SU-DHL-6 (cell line): ENCODE measurements at regions not wholly inside any gene's neighbourhood (a gene's known extent, or its start where the extent isn't known, plus 50 kb on each side); places are given as distances from the start of the nearest gene placed in this dataset.

Experiments used
- H2AFZ ChIP-seq: fragments of 200-600 bp; sonication (generic); 2 replicates; pipeline ENCODE4 v1.6.1; 2014; ENCODE audit warnings: low read depth, mild to moderate bottlenecking, moderate library complexity, mixed read lengths, antibody characterized with exemption, low read length; ENCODE audit not compliant: severe bottlenecking
- H3F3A ChIP-seq: fragments of 200-600 bp; shearing (Covaris generic); 2 replicates; pipeline ENCODE4 v1.6.0; 2016; ENCODE audit warnings: antibody characterized with exemption, mild to moderate bottlenecking; ENCODE audit not compliant: insufficient read depth
- H3K27ac ChIP-seq: fragments of 200-600 bp; sonication (generic); 2 replicates; pipeline ENCODE4 v1.5.1; 2016; ENCODE audit warnings: low read depth, mild to moderate bottlenecking, low read length, moderate library complexity, mixed read lengths
- H3K27me3 ChIP-seq: fragments of 200-600 bp; sonication (generic), shearing (Covaris generic); 2 replicates; pipeline ENCODE4 v1.6.0; 2014; ENCODE audit warnings: mild to moderate bottlenecking, low read length
- H3K36me3 ChIP-seq: fragments of 200-600 bp; sonication (generic); 2 replicates; pipeline ENCODE4 v1.6.1; 2014; ENCODE audit warnings: mild to moderate bottlenecking, low read length, mixed read lengths
- H3K4me2 ChIP-seq: fragments of 300-600, 200-600 bp; shearing (Covaris generic), sonication (generic); 2 replicates; pipeline ENCODE4 v1.6.0; 2014; ENCODE audit warnings: low read length, low read depth, mild to moderate bottlenecking; ENCODE audit not compliant: poor library complexity, severe bottlenecking
- H3K4me3 ChIP-seq: fragments of 200-600 bp; sonication (generic); 2 replicates; pipeline ENCODE4 v1.5.1; 2014; ENCODE audit warnings: antibody characterized with exemption, low read length, mild to moderate bottlenecking, mixed read lengths; ENCODE audit not compliant: insufficient read depth, poor library complexity, severe bottlenecking
- H3K79me2 ChIP-seq: fragments of 200-600 bp; sonication (generic); 2 replicates; pipeline ENCODE4 v1.6.1; 2014; ENCODE audit warnings: mild to moderate bottlenecking, low read length, moderate library complexity; ENCODE audit not compliant: insufficient read depth
- H3K9ac ChIP-seq: fragments of 200-600 bp; sonication (generic); 2 replicates; pipeline ENCODE4 v1.7.0; 2014; ENCODE audit warnings: mild to moderate bottlenecking, low read length
- H3K9me2 ChIP-seq: fragments of 200-600 bp; sonication (generic); replicated peaks from 2 replicates; pipeline ENCODE4 v1.6.1; 2014; ENCODE audit warnings: low read length; ENCODE audit not compliant: insufficient read depth
- H3K9me3 ChIP-seq: fragments of 200-600 bp; sonication (generic); 2 replicates; pipeline ENCODE4 v1.6.1; 2014; ENCODE audit warnings: low read length, mixed read lengths; ENCODE audit not compliant: insufficient read depth
- H4K20me1 ChIP-seq: fragments of 200-600 bp; sonication (generic); 2 replicates; pipeline ENCODE4 v1.6.1; 2014; ENCODE audit warnings: low read depth, mild to moderate bottlenecking, antibody characterized with exemption, low read length, moderate library complexity, mixed read lengths
- EZH2phosphoT487 ChIP-seq: fragments of 200-600 bp; sonication (generic), shearing (Covaris generic); conservative IDR thresholded peaks from 2 replicates; pipeline ENCODE4 v1.6.1; 2018; ENCODE audit warnings: mild to moderate bottlenecking, antibody characterized with exemption, low read length, moderate library complexity, mixed read lengths
- TF ChIP-seq, protein P1 (sequence below): fragments of 200-600 bp; sonication (generic); IDR thresholded peaks from one replicate; pipeline ENCODE4 v1.5.1; 2017; ENCODE audit warnings: antibody characterized with exemption, mild to moderate bottlenecking, low read length, moderate library complexity; ENCODE audit not compliant: insufficient read depth, poor library complexity, severe bottlenecking

DNA sequence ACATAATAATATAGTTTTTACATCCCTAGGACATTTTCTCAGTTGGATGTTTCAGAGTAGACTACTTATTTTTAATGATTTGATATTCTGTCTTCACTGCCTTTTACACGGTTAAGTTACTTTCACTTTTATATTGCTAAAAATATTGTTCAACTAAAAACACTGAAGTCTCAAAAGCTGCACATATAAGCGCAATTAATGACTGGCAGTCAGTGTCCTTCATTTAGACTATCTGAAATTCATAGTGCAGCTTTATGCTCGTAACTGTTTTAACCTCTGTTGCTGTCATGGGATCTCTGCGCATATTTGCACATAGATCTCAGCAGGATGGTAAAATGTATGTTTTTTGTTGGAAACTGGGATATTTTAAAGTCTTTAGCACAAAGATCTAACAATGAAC lies 864.3 kb downstream of the SLITRK6 start:
- H3K9me2 ChIP-seq, result no peaks in the 10 kb centered on the region
- no peaks in the 10 kb centered on the region for H3K36me3 ChIP-seq
- no peak overlapping the region for H3K9ac ChIP-seq
- no peak overlapping the region for H3K27ac ChIP-seq
- H3K9me3 ChIP-seq, result no peaks in the 10 kb centered on the region
- TF ChIP-seq, protein P1, sequence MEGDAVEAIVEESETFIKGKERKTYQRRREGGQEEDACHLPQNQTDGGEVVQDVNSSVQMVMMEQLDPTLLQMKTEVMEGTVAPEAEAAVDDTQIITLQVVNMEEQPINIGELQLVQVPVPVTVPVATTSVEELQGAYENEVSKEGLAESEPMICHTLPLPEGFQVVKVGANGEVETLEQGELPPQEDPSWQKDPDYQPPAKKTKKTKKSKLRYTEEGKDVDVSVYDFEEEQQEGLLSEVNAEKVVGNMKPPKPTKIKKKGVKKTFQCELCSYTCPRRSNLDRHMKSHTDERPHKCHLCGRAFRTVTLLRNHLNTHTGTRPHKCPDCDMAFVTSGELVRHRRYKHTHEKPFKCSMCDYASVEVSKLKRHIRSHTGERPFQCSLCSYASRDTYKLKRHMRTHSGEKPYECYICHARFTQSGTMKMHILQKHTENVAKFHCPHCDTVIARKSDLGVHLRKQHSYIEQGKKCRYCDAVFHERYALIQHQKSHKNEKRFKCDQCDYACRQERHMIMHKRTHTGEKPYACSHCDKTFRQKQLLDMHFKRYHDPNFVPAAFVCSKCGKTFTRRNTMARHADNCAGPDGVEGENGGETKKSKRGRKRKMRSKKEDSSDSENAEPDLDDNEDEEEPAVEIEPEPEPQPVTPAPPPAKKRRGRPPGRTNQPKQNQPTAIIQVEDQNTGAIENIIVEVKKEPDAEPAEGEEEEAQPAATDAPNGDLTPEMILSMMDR, result no peak
- TF ChIP-seq EZH2phosphoT487, result no peak
- peak overlapping the region; percentile 39 for H2AFZ ChIP-seq
- H4K20me1 ChIP-seq, result no peaks in the 10 kb centered on the region
- H3K27me3 ChIP-seq, result no peaks in the 10 kb centered on the region
- H3K79me2 ChIP-seq, result no peaks in the 10 kb centered on the region
- H3F3A ChIP-seq, result no peaks in the 10 kb centered on the region
- H3K4me3 ChIP-seq, result peak overlapping the region; percentile 28
- H3K4me2 ChIP-seq, result peak overlapping the region; percentile 42

DNA sequence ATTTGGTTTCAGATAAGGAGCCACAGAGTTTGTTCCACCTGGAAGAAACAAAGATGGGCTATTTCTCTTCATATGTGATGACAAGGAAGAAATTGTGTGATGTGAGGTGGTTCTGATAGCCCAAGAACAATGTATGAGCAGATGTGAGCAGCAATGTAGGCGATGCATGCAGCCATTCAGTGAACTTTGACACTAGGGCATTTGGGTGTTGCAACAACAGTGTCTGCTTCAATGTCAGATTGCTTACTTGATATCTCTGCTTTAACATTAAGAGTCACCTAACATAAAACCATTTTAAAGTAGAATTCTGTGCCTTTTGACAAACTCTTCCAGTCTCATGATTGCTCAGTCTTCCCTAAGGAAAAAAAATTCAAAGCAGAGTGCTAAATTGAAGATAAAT lies 865.4 kb downstream of the SLITRK6 start:
- H3K27me3 ChIP-seq, result no peaks in the 10 kb centered on the region
- no peak overlapping the region for H3K9ac ChIP-seq
- no peak overlapping the region for H2AFZ ChIP-seq
- no peaks in the 10 kb centered on the region for H3K9me3 ChIP-seq
- no peak overlapping the region for H3K4me3 ChIP-seq
- H3K27ac ChIP-seq, result no peak overlapping the region
- no peak overlapping the region for H3K4me2 ChIP-seq
- TF ChIP-seq, protein P1, result no peak
- TF ChIP-seq EZH2phosphoT487, result no peak
- no peaks in the 10 kb centered on the region for H3F3A ChIP-seq
- no peaks in the 10 kb centered on the region for H3K9me2 ChIP-seq
- no peaks in the 10 kb centered on the region for H4K20me1 ChIP-seq
- H3K79me2 ChIP-seq, result no peaks in the 10 kb centered on the region
- H3K36me3 ChIP-seq, result no peaks in the 10 kb centered on the region

DNA sequence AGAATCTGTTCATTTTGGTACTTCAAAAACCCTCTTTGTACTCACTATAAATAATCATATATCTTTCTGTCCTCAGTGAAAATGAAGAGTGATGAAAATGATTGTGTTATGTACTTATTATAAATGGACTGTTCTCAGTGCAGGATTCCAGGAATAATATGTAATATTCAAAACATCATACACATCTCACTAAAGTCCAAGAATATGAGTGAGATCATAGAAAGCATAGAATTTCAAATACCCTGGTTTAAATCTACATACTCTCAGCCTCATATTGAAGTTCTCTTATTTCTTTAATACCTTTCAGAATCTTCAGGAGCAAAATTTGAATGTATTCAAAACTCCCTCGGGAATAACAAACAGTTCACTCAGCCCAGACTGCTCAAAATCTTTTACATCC lies 868.0 kb downstream of the SLITRK6 start:
- no peak overlapping the region for H2AFZ ChIP-seq
- no peaks in the 10 kb centered on the region for H3K27me3 ChIP-seq
- no peaks in the 10 kb centered on the region for H3K9me2 ChIP-seq
- no peak overlapping the region for H3K27ac ChIP-seq
- H3K36me3 ChIP-seq, result no peaks in the 10 kb centered on the region
- no peak overlapping the region for H3K9ac ChIP-seq
- no peaks in the 10 kb centered on the region for H4K20me1 ChIP-seq
- no peak overlapping the region for H3K4me3 ChIP-seq
- no peaks in the 10 kb centered on the region for H3F3A ChIP-seq
- H3K79me2 ChIP-seq, result no peaks in the 10 kb centered on the region
- TF ChIP-seq, protein P1, result no peak
- no peak for TF ChIP-seq EZH2phosphoT487
- H3K4me2 ChIP-seq, result no peak overlapping the region
- H3K9me3 ChIP-seq, result no peaks in the 10 kb centered on the region
